ENCODE measurements at regions not wholly inside any gene's neighbourhood (a gene's known extent, or its start where the extent isn't known, plus 50 kb on each side); places are given as distances from the start of the nearest gene placed in this dataset.
A peak's percentile ranks its signal among the peaks of the same experiment; 100 is the strongest.

GRCh38 chr3:107428051-107428858 is 51.0 kb downstream of the CCDC54 start:
- DNase-seq: no peak

GRCh38 chr3:107429320-107430181 is 52.3 kb downstream of the CCDC54 start:
- peak; percentile 90 for DNase-seq

GRCh38 chr3:107430214-107430995 is 53.2 kb downstream of the CCDC54 start:
- no peak for DNase-seq

- no peak for DNase-seq
These were observed 53.7 kb downstream of the CCDC54 start for GRCh38 chr3:107430996-107431245.

- peak; percentile 92 for DNase-seq
These were observed 54.2 kb downstream of the CCDC54 start for GRCh38 chr3:107431246-107432012.

GRCh38 chr3:107432013-107432515 is 54.8 kb downstream of the CCDC54 start:
- no peak for DNase-seq

GRCh38 chr3:107432646-107433045 is 55.4 kb downstream of the CCDC54 start:
- no peak for DNase-seq

GRCh38 chr3:107436029-107436428 is 58.8 kb downstream of the CCDC54 start:
- no peak for DNase-seq

GRCh38 chr3:107438671-107439070 is 61.4 kb downstream of the CCDC54 start:
- no peak for DNase-seq

- no peak for DNase-seq
These were observed 64.4 kb downstream of the CCDC54 start for GRCh38 chr3:107441617-107442016.

GRCh38 chr3:107443461-107443860 is 66.2 kb downstream of the CCDC54 start:
- DNase-seq: no peak

- DNase-seq: no peak
These were observed 69.5 kb downstream of the CCDC54 start for GRCh38 chr3:107446706-107447105.

- DNase-seq: no peak
These were observed 72.4 kb upstream of the BBX start for GRCh38 chr3:107450254-107450893.

- no peak for DNase-seq
These were observed 70.3 kb upstream of the BBX start for GRCh38 chr3:107452436-107452835.

- DNase-seq: no peak
These were observed 69.3 kb upstream of the BBX start for GRCh38 chr3:107453504-107453903.

- no peak for DNase-seq
These were observed 67.1 kb upstream of the BBX start for GRCh38 chr3:107455621-107456020.

GRCh38 chr3:107456501-107456900 is 66.3 kb upstream of the BBX start:
- DNase-seq: no peak

GRCh38 chr3:107458871-107459270 is 63.9 kb upstream of the BBX start:
- no peak for DNase-seq

- no peak for DNase-seq
These were observed 61.0 kb upstream of the BBX start for GRCh38 chr3:107461721-107462120.

- no peak for DNase-seq
These were observed 58.7 kb upstream of the BBX start for GRCh38 chr3:107464037-107464436.

GRCh38 chr3:107465064-107465631 is 57.6 kb upstream of the BBX start:
- no peak for DNase-seq

- no peak for DNase-seq
These were observed 54.0 kb upstream of the BBX start for GRCh38 chr3:107468782-107469181.

All from retina (tissue), 1 donor.